GM12878 (cell line): ENCODE measurements at regions not wholly inside any gene's neighbourhood (a gene's known extent, or its start where the extent isn't known, plus 50 kb on each side); places are given as distances from the start of the nearest gene placed in this dataset.
"Not testable (repeated sequence)": the region's sequence is repeated elsewhere in the genome, so short reads cannot be mapped to it uniquely, and the experiment has no call there.

Experiments used
- BCL11A ChIP-seq: IDR thresholded peaks from 2 replicates; pipeline ENCODE4 v1.6.1; 2011; ENCODE audit warnings: low read depth, low read length
- BRCA1 ChIP-seq: IDR thresholded peaks from 2 replicates; pipeline ENCODE4 v1.6.1; 2011; ENCODE audit warnings: low read depth, low read length, improper control_type of control experiment
- POLR2A ChIP-seq: IDR thresholded peaks from 2 replicates; pipeline ENCODE4 v1.6.1; 2011; ENCODE audit warnings: low read depth, mild to moderate bottlenecking, low read length
- POLR2AphosphoS2 ChIP-seq: IDR thresholded peaks from 2 replicates; pipeline ENCODE4 v1.6.1; 2011; ENCODE audit warnings: low read depth, mild to moderate bottlenecking, low read length, improper control_type of control experiment, moderate library complexity
- POLR2AphosphoS5 ChIP-seq: IDR thresholded peaks from 2 replicates; pipeline ENCODE4 v1.6.1; 2011; ENCODE audit warnings: mild to moderate bottlenecking, low read length, inconsistent platforms
- RCOR1 ChIP-seq: conservative IDR thresholded peaks from 2 replicates; pipeline ENCODE4 v1.6.1; 2012; ENCODE audit warnings: low read depth, low read length, improper control_type of control experiment
- TCF7 ChIP-seq: IDR thresholded peaks from 2 replicates; pipeline ENCODE4 v1.6.1; 2014; ENCODE audit warnings: antibody characterized with exemption, borderline replicate concordance
- YY1 ChIP-seq: IDR thresholded peaks from 2 replicates; pipeline ENCODE4 v1.6.1; 2011; ENCODE audit warnings: low read depth, mild to moderate bottlenecking, low read length
- TF ChIP-seq, protein P1 (sequence below): IDR thresholded peaks from 2 replicates; pipeline ENCODE4 v1.6.1; 2011; ENCODE audit warnings: low read depth, low read length, improper control_type of control experiment, borderline replicate concordance
- TF ChIP-seq, protein P2 (sequence below), 3 experiments: IDR thresholded peaks in 2 of 3; conservative IDR thresholded peaks in 1 of 3; 2 replicates each; pipeline ENCODE4 v1.5.1; 2011; ENCODE audit warnings: low read depth in 3 of 3, low read length in 3 of 3, mild to moderate bottlenecking in 3 of 3, control low read depth in 2 of 3, moderate library complexity in 2 of 3, inconsistent platforms in 1 of 3, mixed read lengths in 1 of 3; ENCODE audit not compliant: control insufficient read depth in 2 of 3, insufficient read depth in 1 of 3; ENCODE audit errors: extremely low read depth in 1 of 3

DNA sequence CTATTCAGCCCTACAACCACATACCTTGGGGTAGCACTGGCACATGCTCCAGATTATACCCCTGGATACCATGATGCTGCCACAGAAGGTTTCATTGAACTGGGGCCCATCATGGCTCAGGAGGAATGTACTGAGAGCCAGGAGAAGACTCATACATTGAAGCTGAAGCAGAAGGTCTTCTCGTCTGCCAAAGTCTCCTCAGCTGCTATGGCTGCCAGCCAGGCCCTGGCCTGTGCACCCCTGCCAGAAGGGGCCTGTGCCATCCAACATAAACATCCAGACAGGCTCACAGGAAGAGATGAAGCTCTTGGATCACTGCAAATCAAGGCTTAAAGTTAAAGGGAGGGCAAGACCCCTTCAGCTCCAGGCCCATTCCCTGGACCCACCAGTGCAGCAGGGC is 364.2 kb downstream of the KCNJ18 start:
- not testable (repeated sequence) for TF ChIP-seq POLR2A, POLR2AphosphoS2, RCOR1, YY1, BCL11A, POLR2AphosphoS5, TCF7, BRCA1
- TF ChIP-seq, protein P1, sequence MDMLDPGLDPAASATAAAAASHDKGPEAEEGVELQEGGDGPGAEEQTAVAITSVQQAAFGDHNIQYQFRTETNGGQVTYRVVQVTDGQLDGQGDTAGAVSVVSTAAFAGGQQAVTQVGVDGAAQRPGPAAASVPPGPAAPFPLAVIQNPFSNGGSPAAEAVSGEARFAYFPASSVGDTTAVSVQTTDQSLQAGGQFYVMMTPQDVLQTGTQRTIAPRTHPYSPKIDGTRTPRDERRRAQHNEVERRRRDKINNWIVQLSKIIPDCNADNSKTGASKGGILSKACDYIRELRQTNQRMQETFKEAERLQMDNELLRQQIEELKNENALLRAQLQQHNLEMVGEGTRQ = not testable (repeated sequence)
- TF ChIP-seq, protein P2, sequence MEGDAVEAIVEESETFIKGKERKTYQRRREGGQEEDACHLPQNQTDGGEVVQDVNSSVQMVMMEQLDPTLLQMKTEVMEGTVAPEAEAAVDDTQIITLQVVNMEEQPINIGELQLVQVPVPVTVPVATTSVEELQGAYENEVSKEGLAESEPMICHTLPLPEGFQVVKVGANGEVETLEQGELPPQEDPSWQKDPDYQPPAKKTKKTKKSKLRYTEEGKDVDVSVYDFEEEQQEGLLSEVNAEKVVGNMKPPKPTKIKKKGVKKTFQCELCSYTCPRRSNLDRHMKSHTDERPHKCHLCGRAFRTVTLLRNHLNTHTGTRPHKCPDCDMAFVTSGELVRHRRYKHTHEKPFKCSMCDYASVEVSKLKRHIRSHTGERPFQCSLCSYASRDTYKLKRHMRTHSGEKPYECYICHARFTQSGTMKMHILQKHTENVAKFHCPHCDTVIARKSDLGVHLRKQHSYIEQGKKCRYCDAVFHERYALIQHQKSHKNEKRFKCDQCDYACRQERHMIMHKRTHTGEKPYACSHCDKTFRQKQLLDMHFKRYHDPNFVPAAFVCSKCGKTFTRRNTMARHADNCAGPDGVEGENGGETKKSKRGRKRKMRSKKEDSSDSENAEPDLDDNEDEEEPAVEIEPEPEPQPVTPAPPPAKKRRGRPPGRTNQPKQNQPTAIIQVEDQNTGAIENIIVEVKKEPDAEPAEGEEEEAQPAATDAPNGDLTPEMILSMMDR (IDR thresholded peaks at IDR 0.05 in 2 of 3, conservative IDR thresholded peaks at IDR 0.05 in 1 of 3; ENCODE audit: control insufficient read depth in 2 of 3, extremely low read depth in 1 of 3, insufficient read depth in 1 of 3, low read depth in 3 of 3, low read length in 3 of 3) = not testable (repeated sequence)
